SK-N-SH treated with all-trans-retinoic acid at 6 μM for 48 hours (cell line): ENCODE measurements at regions not wholly inside any gene's neighbourhood (a gene's known extent, or its start where the extent isn't known, plus 50 kb on each side); places are given as distances from the start of the nearest gene placed in this dataset.

Source experiments
- ATAC-seq: fragments of 200-7000 bp; cut with Tn5 transposase; 3 replicates; pipeline ENCODE4 v1.9.1; 2020; ENCODE audit warnings: mild to moderate bottlenecking, moderate library complexity
- ARNTL ChIP-seq: fragments of 450-650 bp; formaldehyde crosslinking; IDR thresholded peaks from 2 replicates; pipeline ENCODE4 v1.5.0; 2020; ENCODE audit warnings: low read depth, mild to moderate bottlenecking, moderate library complexity, borderline replicate concordance
- BACH2 ChIP-seq: fragments of 250-450 bp; sonication (Bioruptor Pico); IDR thresholded peaks from 2 replicates; pipeline ENCODE4 v1.9.0; 2021; ENCODE audit warnings: mild to moderate bottlenecking, borderline replicate concordance
- CREB5 ChIP-seq: fragments of 250-450 bp; sonication (Bioruptor Pico); IDR thresholded peaks from 2 replicates; pipeline ENCODE4 v1.5.1; 2020; ENCODE audit warnings: low read depth, mild to moderate bottlenecking, moderate library complexity
- CSDC2 ChIP-seq: fragments of 250-450 bp; sonication (Bioruptor Pico); IDR thresholded peaks from 2 replicates; pipeline ENCODE4 v1.5.0; 2020; ENCODE audit warnings: mild to moderate bottlenecking, moderate library complexity
- CSRNP3 ChIP-seq: fragments of 250-450 bp; sonication (Bioruptor Pico); IDR thresholded peaks from 2 replicates; pipeline ENCODE4 v1.5.1; 2021; ENCODE audit warnings: mild to moderate bottlenecking, moderate library complexity
- ESRRG ChIP-seq: fragments of 250-450 bp; sonication (Bioruptor Pico); IDR thresholded peaks from 2 replicates; pipeline ENCODE4 v1.6.1; 2021; ENCODE audit warnings: mild to moderate bottlenecking
- GLIS3 ChIP-seq: fragments of 250-450 bp; sonication (Bioruptor Pico); IDR thresholded peaks from 2 replicates; pipeline ENCODE4 v1.5.0; 2020; ENCODE audit warnings: mild to moderate bottlenecking, moderate library complexity
- ISL1 ChIP-seq: fragments of 250-450 bp; sonication (Bioruptor Pico); IDR thresholded peaks from 2 replicates; pipeline ENCODE4 v2.1.2; 2022; ENCODE audit warnings: mild to moderate bottlenecking, moderate library complexity
- OSR1 ChIP-seq: fragments of 250-450 bp; sonication (Bioruptor Pico); IDR thresholded peaks from 2 replicates; pipeline ENCODE4 v1.8.0; 2022; ENCODE audit warnings: moderate library complexity, mild to moderate bottlenecking, inconsistent platforms
- PATZ1 ChIP-seq: fragments of 250-450 bp; sonication (Bioruptor Pico); IDR thresholded peaks from 2 replicates; pipeline ENCODE4 v1.8.0; 2020; ENCODE audit warnings: mild to moderate bottlenecking, moderate library complexity, borderline replicate concordance
- PPARA ChIP-seq: fragments of 250-450 bp; sonication (Bioruptor Pico); IDR thresholded peaks from 2 replicates; pipeline ENCODE4 v1.5.0; 2020; ENCODE audit warnings: mild to moderate bottlenecking, borderline replicate concordance
- RARB ChIP-seq: fragments of 250-450 bp; sonication (Bioruptor Pico); IDR thresholded peaks from 2 replicates; pipeline ENCODE4 v1.8.0; 2021; ENCODE audit warnings: mild to moderate bottlenecking, moderate library complexity
- SNAI2 ChIP-seq: fragments of 250-450 bp; sonication (Bioruptor Pico); IDR thresholded peaks from 2 replicates; pipeline ENCODE4 v1.5.0; 2020; ENCODE audit warnings: mild to moderate bottlenecking, moderate library complexity
- TCF4 ChIP-seq: fragments of 250-450 bp; sonication (Bioruptor Pico); IDR thresholded peaks from 2 replicates; pipeline ENCODE4 v1.8.0; 2021; ENCODE audit warnings: mild to moderate bottlenecking, moderate library complexity, borderline replicate concordance
- TOX ChIP-seq: fragments of 250-450 bp; sonication (Bioruptor Pico); IDR thresholded peaks from 2 replicates; pipeline ENCODE4 v1.8.0; 2021; ENCODE audit warnings: mild to moderate bottlenecking, moderate library complexity, borderline replicate concordance
- ZC3H10 ChIP-seq: fragments of 250-450 bp; sonication (Bioruptor Pico); IDR thresholded peaks from 2 replicates; pipeline ENCODE4 v1.5.1; 2021; ENCODE audit warnings: mild to moderate bottlenecking, moderate library complexity
- ZFP3 ChIP-seq: fragments of 250-450 bp; sonication (Bioruptor Pico); IDR thresholded peaks from 2 replicates; pipeline ENCODE4 v1.5.0; 2020; ENCODE audit warnings: mild to moderate bottlenecking, moderate library complexity
- ZFP30 ChIP-seq: fragments of 450-650 bp; formaldehyde crosslinking; IDR thresholded peaks from 2 replicates; pipeline ENCODE4 v1.5.0; 2022; ENCODE audit warnings: mild to moderate bottlenecking, moderate library complexity
- ZNF565 ChIP-seq: fragments of 450-650 bp; formaldehyde crosslinking; conservative IDR thresholded peaks from 2 replicates; pipeline ENCODE4 v1.5.0; 2020; ENCODE audit warnings: low read depth, mild to moderate bottlenecking, moderate library complexity
- ZNF70 ChIP-seq: fragments of 450-650 bp; formaldehyde crosslinking; IDR thresholded peaks from 2 replicates; pipeline ENCODE4 v1.5.0; 2020; ENCODE audit warnings: mild to moderate bottlenecking, moderate library complexity
- ZNF8 ChIP-seq: fragments of 450-650 bp; formaldehyde crosslinking; IDR thresholded peaks from 2 replicates; pipeline ENCODE4 v1.5.0; 2020; ENCODE audit warnings: mild to moderate bottlenecking, moderate library complexity
- TF ChIP-seq, protein P1 (sequence below): fragments of 250-450 bp; sonication (Bioruptor Pico); IDR thresholded peaks from 2 replicates; pipeline ENCODE4 v1.8.0; 2021; ENCODE audit warnings: low read depth, mild to moderate bottlenecking, moderate library complexity, borderline replicate concordance

GRCh38 chr5:56489272-56489671 is 256.1 kb upstream of the ANKRD55 start:
- ATAC-seq, result no peak
- TF ChIP-seq ISL1 (CRISPR knock-in tag) (no peak), CSDC2 (CRISPR knock-in tag) (no peak), OSR1 (CRISPR knock-in tag) (no peak)

GRCh38 chr5:56487528-56488115 is 254.5 kb upstream of the ANKRD55 start:
- ATAC-seq, result no peak
- no peak for TF ChIP-seq ESRRG (CRISPR knock-in tag)

- no peak for ATAC-seq
- TF ChIP-seq ARNTL (no peak), PATZ1 (CRISPR knock-in tag) (no peak), ZNF70 (CRISPR knock-in tag) (no peak), ZFP3 (CRISPR knock-in tag) (no peak), ESRRG (CRISPR knock-in tag) (no peak), CREB5 (no peak), BACH2 (CRISPR knock-in tag) (no peak), RARB (no peak), TOX (CRISPR knock-in tag) (no peak), GLIS3 (CRISPR knock-in tag) (no peak), ZFP30 (CRISPR knock-in tag) (no peak), ZNF8 (CRISPR knock-in tag) (no peak), PPARA (no peak), ZC3H10 (CRISPR knock-in tag) (no peak), ZNF565 (no peak), CSRNP3 (no peak), TCF4 (CRISPR knock-in tag) (no peak), SNAI2 (CRISPR knock-in tag) (no peak), ISL1 (CRISPR knock-in tag) (no peak)
These were observed 249.2 kb upstream of the ANKRD55 start for GRCh38 chr5:56482363-56482762.

DNA sequence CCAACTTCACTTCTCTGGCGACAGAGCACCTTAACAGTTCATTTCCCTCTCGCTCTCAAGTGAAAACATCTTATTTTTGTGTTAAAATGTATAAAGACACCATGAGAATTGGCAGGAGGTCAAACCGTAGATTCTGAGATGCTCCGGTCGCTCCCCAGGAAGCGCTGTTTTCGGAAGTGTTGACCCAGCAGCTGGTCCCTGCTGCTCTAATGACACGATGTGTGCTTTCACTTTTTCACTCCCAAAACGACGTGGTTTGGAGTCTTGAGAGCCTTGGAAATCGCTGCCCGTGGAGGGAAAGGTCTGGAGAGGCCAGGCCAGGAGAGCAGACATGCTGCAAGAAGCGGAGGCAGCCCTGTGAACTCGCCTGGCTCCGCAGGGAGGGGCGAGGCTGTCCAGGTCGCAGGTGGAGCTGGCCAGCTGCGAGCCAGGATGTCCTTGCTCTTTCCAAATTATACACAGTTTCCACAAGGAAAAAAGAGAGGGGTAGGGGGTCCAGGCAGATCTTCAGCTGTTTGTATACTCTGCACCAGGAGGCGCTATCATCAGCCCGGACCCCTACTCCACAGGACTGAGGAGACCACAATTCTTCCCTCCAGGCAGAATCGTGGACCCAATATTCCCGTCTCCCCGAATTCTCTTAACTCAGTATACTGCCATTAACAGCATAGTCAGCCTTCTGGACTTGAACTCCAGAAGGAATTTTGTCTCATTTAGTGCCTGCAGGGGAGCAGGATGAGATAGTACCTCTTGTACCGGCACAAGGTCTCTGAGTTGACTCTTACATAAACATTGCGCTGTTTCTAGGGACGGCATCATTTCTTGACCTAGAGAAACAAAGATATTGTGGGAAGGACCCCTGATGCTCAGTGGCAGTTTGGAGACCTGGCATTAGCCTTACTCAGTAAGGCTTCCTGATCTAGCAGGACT is 248.6 kb upstream of the ANKRD55 start:
- peak; percentile 9; the same call in 2 of the 3 replicates for ATAC-seq
- TF ChIP-seq ZNF565 (no peak), ISL1 (CRISPR knock-in tag) (no peak), PATZ1 (CRISPR knock-in tag) (no peak), TCF4 (CRISPR knock-in tag) (no peak), CREB5 (no peak), ESRRG (CRISPR knock-in tag) (no peak), CSDC2 (CRISPR knock-in tag) (no peak), GLIS3 (CRISPR knock-in tag) (no peak), ZC3H10 (CRISPR knock-in tag) (no peak), ARNTL (no peak), ZFP30 (CRISPR knock-in tag) (no peak)
- TF ChIP-seq, protein P1, sequence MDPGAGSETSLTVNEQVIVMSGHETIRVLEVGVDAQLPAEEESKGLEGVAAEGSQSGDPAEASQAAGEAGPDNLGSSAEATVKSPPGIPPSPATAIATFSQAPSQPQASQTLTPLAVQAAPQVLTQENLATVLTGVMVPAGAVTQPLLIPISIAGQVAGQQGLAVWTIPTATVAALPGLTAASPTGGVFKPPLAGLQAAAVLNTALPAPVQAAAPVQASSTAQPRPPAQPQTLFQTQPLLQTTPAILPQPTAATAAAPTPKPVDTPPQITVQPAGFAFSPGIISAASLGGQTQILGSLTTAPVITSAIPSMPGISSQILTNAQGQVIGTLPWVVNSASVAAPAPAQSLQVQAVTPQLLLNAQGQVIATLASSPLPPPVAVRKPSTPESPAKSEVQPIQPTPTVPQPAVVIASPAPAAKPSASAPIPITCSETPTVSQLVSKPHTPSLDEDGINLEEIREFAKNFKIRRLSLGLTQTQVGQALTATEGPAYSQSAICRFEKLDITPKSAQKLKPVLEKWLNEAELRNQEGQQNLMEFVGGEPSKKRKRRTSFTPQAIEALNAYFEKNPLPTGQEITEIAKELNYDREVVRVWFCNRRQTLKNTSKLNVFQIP (CRISPR knock-in tag), result no peak
